ENCODE measurements at regions not wholly inside any gene's neighbourhood (a gene's known extent, or its start where the extent isn't known, plus 50 kb on each side); places are given as distances from the start of the nearest gene placed in this dataset.
"Not testable (repeated sequence)": the region's sequence is repeated elsewhere in the genome, so short reads cannot be mapped to it uniquely, and the experiment has no call there.

DNA sequence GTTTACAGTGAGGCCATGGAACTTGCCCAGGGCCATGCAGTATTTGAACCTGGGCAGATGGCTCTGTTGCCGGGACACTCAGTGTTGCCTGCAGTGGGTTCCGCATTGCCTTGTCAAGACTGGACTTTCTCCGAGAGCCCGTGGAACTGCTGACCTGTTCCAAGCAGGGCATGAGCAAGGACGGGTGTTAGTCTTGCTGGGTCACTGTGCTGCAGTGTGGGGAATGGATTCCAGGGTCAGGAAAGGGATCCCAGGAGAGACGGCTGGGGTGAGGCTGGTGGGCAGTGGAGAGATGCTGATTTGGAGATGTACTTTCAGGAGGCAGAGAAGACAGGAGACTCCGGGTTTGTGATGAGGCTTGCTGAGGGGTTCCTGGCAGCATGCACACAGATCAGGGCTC, 348.7 kb upstream of the HS6ST1 start:
- no peak for DNase-seq

DNA sequence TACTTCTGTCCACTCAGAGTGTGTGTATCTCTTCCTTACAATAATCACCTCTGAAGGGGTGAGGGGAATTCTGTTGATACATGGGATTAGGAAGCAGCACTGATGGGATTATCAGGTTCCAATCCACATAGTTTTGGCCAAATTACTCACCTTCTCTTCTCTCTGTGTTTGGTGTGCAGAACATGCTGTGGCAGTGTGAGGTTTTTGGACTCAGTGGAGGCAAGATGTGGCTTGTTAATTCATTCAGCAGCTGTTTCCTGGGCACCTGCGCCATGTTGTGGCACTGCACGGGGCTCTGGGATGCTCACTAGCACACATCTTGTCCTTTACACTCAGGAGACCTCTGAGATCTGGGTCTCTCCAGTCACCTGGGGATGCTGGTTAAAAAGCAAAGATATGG, 350.3 kb upstream of the HS6ST1 start:
- no peak for DNase-seq

DNA sequence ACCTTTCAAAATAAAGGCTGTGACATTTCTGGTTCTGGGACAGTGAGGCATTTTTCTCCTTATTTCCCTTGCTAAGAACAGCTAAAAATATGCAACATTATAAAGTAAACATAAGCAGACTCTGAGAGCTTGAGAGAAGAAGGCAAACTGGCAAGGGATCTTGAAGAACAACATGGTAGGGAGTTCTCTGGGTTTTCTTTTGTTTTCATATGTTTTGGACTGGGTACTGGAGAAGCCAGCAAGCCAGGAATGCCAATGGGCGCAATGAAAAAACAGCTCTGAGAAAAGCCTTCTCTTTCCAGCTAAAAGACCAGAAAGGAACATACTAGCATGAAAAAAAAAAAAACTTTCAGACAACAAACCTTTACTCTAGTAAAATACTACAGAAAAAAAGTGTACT, 351.4 kb upstream of the HS6ST1 start:
- no peak for DNase-seq

DNA sequence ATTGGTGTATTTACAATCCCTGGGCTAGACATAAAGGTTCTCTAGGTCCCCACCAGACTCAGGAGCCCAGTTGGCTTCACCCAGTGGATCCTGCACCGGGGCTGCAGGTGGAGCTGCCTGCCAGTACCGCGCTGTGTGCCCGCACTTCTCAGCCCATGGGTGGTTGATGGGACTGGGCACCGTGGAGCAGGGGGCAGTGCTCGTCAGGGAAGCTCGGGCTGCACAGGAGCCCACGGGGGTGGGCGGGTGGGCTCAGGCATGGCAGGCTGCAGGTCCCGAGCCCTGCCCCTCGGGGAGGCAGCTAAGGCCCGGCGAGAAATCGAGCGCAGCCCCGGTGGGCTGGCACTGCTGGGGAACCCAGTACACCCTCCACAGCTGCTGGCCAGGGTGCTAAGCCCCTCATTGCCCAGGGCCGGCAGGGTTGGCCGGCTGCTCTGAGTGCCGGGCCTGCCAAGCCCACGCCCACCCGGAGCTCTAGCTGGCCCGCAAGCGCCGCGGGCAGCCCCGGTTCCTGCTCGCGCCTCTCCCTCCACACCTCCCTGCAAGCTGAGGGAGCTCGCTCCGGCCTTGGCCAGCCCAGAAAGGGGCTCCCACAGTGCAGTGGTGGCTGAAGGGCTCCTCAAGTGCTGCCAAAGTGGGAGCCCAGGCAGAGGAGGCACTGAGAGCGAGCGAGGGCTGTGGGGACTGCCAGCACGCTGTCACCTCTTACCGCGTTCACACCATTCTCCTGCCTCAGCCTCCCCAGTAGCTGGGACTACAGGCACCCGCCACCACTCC, 353.5 kb upstream of the HS6ST1 start:
- DNase-seq, result not testable (repeated sequence)

GRCh38 chr2:128679680-128680079, 361.0 kb upstream of the HS6ST1 start:
- not testable (repeated sequence) for DNase-seq

- no peak for DNase-seq
Measured at GRCh38 chr2:128681507-128681906, 362.8 kb upstream of the HS6ST1 start.

DNA sequence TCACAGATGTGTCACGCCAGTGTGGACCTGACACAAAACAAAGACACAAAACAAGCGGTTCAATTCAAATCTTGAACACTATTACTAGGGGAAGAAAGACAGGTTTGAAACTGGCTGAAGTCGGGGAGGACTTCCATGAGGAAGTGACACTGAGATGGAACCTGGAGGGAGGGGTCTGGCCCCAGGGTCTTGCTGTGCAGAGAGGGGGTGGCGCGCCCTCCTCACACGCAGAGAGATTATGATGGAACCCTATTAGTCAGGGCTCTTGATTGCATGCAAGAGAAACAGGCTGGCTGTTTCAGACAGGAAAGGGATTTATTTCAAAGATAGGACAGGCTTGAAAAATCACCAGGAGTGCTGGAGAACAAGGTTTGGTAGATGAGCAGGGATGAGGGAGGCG, 363.6 kb upstream of the HS6ST1 start:
- DNase-seq, result no peak

DNA sequence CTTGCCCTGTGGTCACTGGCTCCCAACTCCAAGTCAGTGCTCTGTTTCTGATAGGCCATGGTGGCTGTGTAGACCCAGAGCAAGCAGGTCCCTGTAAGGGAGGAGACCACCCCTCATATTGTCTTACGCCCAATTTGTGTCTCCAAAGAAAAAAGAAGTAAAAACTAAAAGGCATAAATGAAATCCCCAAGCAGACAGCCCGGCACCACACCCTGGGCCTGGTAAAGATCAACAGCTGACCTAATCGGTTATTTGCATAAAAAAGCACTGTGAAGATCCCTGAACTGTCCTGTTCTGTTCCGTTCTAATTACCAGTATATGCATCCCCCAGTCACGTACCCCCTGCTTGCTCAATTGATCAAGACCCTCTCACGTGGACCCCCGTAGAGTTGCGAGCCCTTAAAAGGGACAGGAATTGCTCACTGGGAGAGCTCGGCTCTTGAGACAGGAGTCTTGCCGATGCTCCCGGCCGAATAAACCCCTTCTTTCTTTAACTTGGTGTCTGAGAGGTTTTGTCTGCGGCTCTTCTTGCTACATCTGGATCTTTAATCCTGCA, 364.1 kb upstream of the HS6ST1 start:
- no peak for DNase-seq

DNA sequence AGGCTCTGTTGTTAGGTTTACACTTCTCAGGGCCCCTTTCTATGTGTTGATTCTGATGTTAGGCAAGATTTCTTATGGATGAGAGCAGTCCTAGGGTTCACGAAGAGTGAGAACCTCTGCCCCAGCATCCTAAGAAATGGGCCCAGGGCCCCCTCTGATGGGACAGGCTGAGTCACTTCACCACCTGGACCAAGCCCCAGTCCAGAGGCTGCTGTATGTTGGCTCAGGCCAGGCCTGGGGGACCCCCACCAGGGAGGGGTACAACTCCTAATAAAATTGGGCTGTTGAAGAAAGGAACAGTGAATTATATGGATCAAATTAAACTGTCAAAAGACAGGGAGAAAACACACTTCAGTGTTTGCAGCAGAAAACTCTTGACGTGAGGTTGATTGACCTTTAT, 365.9 kb upstream of the HS6ST1 start:
- DNase-seq, result no peak

- DNase-seq, result no peak
Measured at GRCh38 chr2:128685841-128686496, 367.3 kb upstream of the HS6ST1 start.

DNA sequence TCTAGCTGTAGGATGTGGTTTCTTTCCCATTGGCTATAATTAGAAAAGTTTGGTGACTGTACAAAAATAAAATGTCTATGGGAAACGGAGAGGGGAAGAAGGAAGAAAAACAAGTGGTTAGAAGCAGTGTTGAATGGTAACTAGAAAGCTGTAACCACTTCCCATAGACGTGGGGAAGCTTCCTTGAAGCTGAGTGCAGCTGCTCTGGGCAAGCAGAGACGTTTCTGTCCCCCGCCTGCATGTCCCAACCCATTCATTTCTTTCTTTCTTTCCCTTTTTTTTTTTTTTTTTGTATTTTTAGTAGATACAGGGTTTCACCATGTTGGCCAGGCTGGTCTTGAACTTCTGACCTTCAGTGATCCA, 367.8 kb upstream of the HS6ST1 start:
- no peak for DNase-seq

DNA sequence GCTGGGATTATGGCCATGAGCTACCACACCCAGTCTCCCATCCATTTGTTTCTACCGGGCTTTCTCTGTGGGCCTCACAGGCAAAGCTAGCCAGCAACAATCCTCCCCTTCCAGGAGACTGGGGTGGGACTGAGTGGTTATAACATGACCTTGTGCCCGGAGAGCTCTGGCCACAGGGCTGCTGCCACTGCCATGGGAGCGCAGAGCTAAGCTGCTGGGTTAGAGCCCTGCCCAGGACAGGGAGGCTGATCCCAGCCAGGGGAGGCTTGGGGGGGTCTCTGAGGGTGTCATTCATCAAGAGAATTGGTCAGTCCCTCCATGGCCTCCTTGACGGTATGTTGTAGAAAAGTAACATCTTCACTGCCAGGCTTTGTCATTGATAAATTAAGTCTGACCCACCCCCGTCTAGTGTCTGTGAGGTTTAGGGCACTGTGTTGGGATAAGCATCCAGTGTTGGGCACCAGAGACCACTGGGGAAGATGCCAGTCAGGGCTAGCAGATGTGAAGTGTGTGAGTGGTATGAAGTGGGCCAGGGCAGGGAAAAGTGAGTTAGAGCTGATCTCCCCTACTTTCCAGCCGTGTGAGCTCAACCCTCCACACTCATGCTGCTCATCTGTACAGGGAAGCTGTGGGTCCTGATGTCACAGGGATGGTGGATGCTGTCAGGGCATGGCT, 368.4 kb upstream of the HS6ST1 start:
- DNase-seq, result no peak

DNA sequence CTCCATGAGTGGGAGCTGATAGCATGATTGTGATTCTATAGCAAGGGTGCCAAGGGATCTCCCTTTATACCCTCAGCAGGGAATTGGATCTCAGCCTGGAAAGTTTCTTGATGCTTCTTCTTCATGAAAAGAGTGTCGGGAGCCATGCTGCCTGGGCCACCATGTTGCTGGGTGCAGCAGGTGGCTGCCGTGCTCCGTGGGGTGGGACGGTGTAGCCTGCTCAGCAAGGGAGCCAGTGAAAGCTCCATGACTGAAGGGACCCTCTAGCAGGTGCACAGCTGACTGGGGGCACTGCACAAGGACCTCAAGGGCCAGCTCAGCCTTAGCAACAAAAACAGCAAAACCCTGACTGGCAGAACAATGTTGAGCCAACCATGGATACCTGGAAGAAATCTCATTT, 368.9 kb upstream of the HS6ST1 start:
- no peak for DNase-seq

DNA sequence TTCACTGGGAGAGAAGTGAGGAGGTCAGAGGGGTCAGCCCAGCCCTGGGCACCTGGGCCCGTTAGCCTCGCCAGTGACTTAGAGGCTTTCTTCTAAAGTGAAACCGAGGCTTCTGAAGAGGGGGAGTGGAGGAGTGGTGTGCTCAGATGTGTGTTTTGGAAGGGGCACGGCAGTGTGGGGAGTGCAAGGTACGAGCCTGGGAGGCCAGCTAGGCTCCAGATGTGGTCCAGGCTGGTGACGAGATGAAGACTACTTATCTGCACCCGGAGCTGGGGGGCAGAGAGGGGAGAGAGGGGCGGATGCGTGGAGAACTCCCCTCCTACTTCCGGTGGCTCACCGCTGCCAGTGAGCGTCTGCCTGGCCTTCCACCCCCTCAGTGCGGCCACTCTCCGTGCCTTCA, 371.3 kb upstream of the HS6ST1 start:
- DNase-seq, result no peak

DNA sequence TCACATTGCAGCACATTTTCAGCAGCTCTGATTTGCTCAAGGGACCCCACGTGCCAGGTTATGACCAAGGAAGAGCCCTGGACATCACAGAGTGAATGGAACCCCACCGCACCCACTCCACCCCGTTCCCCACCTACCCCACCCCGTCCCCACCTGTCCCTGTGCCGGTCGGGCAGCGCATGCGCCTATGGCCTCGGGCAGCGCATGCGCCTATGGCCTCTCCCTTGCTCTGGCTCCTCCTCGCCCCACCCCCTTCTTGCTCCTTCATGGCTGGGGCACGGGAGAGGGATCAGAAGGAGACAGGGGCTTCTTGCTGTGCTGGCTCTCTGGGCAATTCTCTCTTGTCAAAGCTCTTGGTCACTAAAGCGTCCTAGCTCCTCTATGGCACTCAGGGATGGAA, 371.8 kb upstream of the HS6ST1 start:
- DNase-seq, result no peak

DNA sequence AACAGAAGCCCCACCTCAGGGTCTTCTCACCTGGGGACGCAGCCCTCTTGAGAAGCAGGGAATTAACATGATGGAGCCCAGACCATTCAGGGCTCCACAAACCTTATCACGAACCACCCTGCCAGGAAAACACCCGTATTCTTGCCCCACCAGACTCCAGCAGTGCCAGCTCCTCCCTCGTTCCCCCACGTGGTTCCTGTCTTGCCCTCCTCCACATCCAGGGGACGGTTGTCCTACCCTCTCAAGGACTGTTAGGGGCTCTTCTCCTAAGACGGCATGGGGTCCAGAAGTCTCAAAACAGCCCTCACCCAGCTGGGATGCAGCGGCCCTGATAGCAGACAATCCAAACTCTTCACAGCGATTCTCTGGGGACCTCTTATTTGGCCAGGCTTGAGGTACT, 372.2 kb upstream of the HS6ST1 start:
- no peak for DNase-seq

- DNase-seq, result no peak
Measured at GRCh38 chr2:128691526-128691925, 372.9 kb upstream of the HS6ST1 start.

DNA sequence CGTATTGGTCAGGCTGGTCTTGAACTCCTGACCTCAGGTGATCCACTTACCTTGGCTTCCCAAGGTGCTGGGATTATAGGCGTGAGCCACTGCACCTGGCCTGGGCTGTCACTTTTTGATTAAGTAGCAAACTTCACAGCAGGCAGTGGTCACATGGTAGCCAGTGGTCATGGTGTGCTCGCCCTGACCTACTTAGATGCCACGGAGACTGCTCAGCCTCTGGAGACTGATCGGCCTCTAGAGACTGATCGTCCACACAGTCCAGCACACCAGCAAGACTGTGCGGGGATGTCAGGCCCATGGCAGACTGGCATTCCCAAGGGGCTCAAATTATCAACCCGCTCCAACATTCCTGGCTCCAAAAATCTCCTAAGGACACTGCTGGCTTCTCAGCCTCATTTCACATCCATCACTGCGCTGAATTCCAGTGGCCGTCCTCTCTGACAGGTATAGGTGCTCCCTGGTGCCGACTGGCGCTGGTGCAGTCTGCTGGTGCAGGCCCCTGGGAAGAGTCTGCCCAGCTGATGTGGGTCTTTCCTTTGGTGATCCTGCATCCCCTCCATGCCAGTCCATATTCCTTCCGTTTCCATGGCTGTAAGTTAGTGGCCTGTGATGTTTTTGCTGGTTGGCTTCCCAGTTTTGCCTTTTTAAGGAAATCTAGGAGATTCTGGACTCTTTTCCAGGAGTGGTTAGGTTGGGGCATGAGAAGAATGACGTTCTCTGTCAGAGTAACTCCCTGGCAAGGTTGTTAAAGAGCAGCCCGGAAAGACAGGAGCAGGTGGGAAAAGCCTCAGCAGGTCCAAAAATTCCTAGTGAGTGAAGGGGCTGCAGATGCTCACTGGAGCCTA, 374.5 kb upstream of the HS6ST1 start:
- no peak for DNase-seq

DNA sequence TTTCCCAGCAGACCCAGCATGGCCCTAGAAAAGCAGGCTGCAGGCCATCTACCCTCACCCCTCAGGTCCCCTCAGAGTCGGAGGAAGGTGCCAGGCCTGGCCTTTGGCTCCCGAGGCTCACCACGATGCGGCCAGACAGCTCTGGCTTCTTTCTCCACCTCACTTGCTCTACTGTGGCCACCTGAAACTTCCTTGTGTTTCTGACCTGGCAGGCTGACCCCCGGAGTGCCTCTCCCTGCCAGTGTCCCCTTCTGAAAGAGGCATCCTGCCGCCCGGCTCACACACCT, 375.0 kb upstream of the HS6ST1 start:
- no peak for DNase-seq

DNA sequence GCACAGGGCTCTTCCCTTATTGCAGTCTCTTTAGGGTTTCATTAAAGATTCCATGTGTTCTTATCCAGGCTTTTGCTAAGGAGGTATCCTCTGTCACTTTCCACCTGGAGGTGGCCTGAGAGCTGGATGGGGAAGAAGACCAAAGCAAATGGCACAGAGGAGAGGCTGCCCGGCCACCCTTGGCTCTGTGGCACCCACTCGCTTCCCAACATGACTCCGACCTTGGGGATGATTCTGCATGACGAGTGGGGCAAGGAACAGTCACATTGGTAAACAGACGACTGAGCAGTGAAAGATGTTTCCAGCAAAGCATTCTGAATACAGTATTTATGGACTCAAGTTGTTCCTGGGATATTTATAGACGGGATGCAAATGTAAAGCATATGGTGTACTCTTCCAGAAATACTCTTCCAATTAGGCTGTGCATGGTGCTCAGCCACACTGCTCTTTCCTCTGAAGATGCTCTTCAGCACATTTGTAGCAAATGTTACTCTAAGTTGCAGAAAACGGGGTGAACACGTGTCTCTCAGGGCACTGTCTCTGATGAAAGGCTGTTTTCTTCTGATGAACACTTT, 377.1 kb upstream of the HS6ST1 start:
- no peak for DNase-seq

GRCh38 chr2:128696421-128696820, 377.8 kb upstream of the HS6ST1 start:
- no peak for DNase-seq

DNA sequence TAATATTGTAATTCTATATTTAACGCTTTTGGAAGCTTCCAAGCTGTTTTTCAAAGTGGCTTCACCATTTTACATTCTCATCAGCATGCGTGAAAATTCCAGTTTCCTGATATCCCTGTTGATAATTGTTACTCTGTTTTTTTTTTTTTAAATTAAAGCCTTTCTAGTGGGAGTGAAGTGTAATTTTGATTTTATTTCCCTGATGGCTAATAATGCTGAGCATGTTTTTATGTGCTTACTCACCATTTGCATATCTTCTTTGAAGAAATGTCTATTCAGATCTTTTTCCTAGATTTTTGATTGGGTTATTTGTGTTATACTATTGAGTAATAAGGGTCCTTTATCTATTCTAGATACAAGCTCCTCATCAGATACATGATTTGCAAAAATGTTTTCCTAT, 382.8 kb upstream of the HS6ST1 start:
- no peak for DNase-seq

DNA sequence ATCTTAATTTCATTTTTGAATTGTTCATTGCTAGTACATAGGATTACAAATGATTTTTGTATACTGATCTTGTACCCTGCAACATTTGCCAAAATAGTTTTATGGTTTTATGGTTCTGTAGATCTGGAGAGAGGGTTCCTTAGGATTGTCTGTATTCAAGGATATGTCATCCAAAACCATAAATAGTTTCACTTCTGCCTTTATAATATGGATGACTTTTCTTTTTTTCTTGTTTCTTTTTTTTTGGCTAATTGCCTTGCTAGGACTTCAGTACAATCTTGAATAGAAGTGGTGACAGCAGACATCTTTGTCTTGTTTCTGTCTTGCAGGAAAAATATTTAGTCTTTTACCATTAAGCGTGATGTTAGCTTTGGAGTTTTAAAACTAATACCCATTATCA, 383.9 kb upstream of the HS6ST1 start:
- no peak for DNase-seq

Data from activated CD8-positive, alpha-beta memory T cell treated with anti-CD3 and anti-CD28 coated beads for 24 hours (primary cell).